WTC11 (cell line): ENCODE measurements at regions not wholly inside any gene's neighbourhood (a gene's known extent, or its start where the extent isn't known, plus 50 kb on each side); places are given as distances from the start of the nearest gene placed in this dataset.

Experiments
- ATAC-seq: fragments of 200-7000 bp; cut with Tn5 transposase; 2 replicates; pipeline ENCODE4 v1.10.0; 2021; ENCODE audit warnings: mild to moderate bottlenecking, moderate library complexity
- CTCF ChIA-PET: fragments of 300-600 bp; sonication (Branson Sonifier 250); formaldehyde crosslinking; loops from one replicate; lab custom pipeline; 2021; ENCODE audit warnings: antibody characterized with exemption; lab: Charles Lee
- POLR2A ChIA-PET: fragments of 350-600 bp; sonication (Branson Sonifier 250); formaldehyde crosslinking; loops from one replicate; lab custom pipeline; 2021; ENCODE audit warnings: antibody characterized with exemption; lab: Charles Lee
- DNase-seq: peaks from one replicate; pipeline ENCODE4 v3.0.0; 2021; ENCODE audit warnings: low spot score
- H3K27ac Mint-ChIP-seq: 2 replicates; pipeline ENCODE4 v1.8.0; 2021; ENCODE audit warnings: mixed read lengths
- H3K27me3 Mint-ChIP-seq: 2 replicates; pipeline ENCODE4 v1.8.0; 2021; ENCODE audit warnings: low read depth, mild to moderate bottlenecking, moderate library complexity, mixed read lengths
- H3K36me3 Mint-ChIP-seq: 2 replicates; pipeline ENCODE4 v1.8.0; 2021; ENCODE audit warnings: mixed read lengths
- H3K4me1 Mint-ChIP-seq: 2 replicates; pipeline ENCODE4 v1.8.0; 2022; ENCODE audit warnings: mixed read lengths
- H3K4me3 Mint-ChIP-seq: 2 replicates; pipeline ENCODE4 v1.8.0; 2021; ENCODE audit warnings: mild to moderate bottlenecking, moderate library complexity, mixed read lengths
- H3K9me3 Mint-ChIP-seq: 2 replicates; pipeline ENCODE4 v1.8.0; 2021; ENCODE audit warnings: mixed read lengths
- FOXK1 ChIP-seq: sonication (generic); formaldehyde crosslinking; IDR thresholded peaks from 2 replicates; pipeline ENCODE4 v1.8.0; 2022; ENCODE audit warnings: mild to moderate bottlenecking, moderate library complexity, missing genetic modification reagents
- GTF2I ChIP-seq: fragments of 250-450 bp; sonication (Bioruptor Pico); conservative IDR thresholded peaks from 2 replicates; pipeline ENCODE4 v1.4.0; 2021; ENCODE audit warnings: mild to moderate bottlenecking
- HMGA2 ChIP-seq: fragments of 250-450 bp; sonication (Bioruptor Pico); IDR thresholded peaks from 2 replicates; pipeline ENCODE4 v1.4.0; 2021; ENCODE audit warnings: mild to moderate bottlenecking, moderate library complexity
- KAT7 ChIP-seq: sonication (generic); formaldehyde crosslinking; IDR thresholded peaks from 2 replicates; pipeline ENCODE4 v1.8.1; 2023; ENCODE audit warnings: missing genetic modification reagents, mild to moderate bottlenecking, borderline replicate concordance
- NR1H2 ChIP-seq: sonication (generic); formaldehyde crosslinking; IDR thresholded peaks from 2 replicates; pipeline ENCODE4 v1.9.0; 2021; ENCODE audit warnings: mild to moderate bottlenecking, moderate library complexity, missing genetic modification reagents
- NR3C1 ChIP-seq: sonication (generic); formaldehyde crosslinking; conservative IDR thresholded peaks from 2 replicates; pipeline ENCODE4 v1.8.1; 2023; ENCODE audit warnings: low read depth, mild to moderate bottlenecking, missing genetic modification reagents
- OVOL2 ChIP-seq: fragments of 250-450 bp; sonication (Bioruptor Pico); IDR thresholded peaks from 2 replicates; pipeline ENCODE4 v1.9.0; 2021; ENCODE audit warnings: mild to moderate bottlenecking, borderline replicate concordance
- RORB ChIP-seq: fragments of 250-450 bp; sonication (Bioruptor Pico); IDR thresholded peaks from 2 replicates; pipeline ENCODE4 v1.9.0; 2021; ENCODE audit warnings: mild to moderate bottlenecking
- TEAD4 ChIP-seq: sonication (generic); formaldehyde crosslinking; IDR thresholded peaks from 2 replicates; pipeline ENCODE4 v1.8.0; 2022; ENCODE audit warnings: mild to moderate bottlenecking, missing genetic modification reagents
- ZNF263 ChIP-seq: sonication (generic); formaldehyde crosslinking; IDR thresholded peaks from 2 replicates; pipeline ENCODE4 v1.8.1; 2022; ENCODE audit warnings: low read depth, mild to moderate bottlenecking, moderate library complexity, missing genetic modification reagents
- ZNF671 ChIP-seq: fragments of 250-450 bp; sonication (Bioruptor Pico); IDR thresholded peaks from 2 replicates; pipeline ENCODE4 v1.8.0; 2021; ENCODE audit warnings: mild to moderate bottlenecking
- TF ChIP-seq, protein P1 (sequence below): sonication (generic); formaldehyde crosslinking; IDR thresholded peaks from 2 replicates; pipeline ENCODE4 v1.8.0; 2023; ENCODE audit warnings: missing genetic modification reagents, mild to moderate bottlenecking, borderline replicate concordance
- TF ChIP-seq, protein P2 (sequence below): sonication (generic); formaldehyde crosslinking; IDR thresholded peaks from 2 replicates; pipeline ENCODE4 v1.8.1; 2023; ENCODE audit warnings: mild to moderate bottlenecking, missing genetic modification reagents, moderate library complexity
- TF ChIP-seq, protein P3 (sequence below): sonication (generic); formaldehyde crosslinking; IDR thresholded peaks from 2 replicates; pipeline ENCODE4 v1.8.0; 2022; ENCODE audit warnings: missing genetic modification reagents
- TF ChIP-seq, protein P4 (sequence below): sonication (generic); formaldehyde crosslinking; conservative IDR thresholded peaks from 2 replicates; pipeline ENCODE4 v1.8.1; 2022; ENCODE audit warnings: mild to moderate bottlenecking, missing genetic modification reagents

DNA sequence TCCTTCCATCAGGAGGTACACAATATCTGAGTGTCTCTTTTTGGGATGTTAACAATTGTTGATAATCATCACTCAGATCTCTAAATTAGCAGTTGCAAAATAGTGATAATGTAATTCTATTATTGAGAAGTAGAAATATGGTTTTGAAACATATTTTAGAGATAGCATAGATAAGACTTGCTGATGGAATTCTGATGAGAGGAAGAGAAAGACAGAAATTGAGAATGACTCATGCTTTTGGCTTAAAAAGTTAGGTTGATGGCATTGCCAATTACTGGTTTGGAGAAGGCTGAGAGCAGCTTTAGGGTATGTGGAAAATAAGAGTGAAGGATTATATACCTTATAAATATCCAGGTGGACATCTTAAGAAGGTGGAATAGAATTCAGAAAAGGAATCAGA lies 106.4 kb upstream of the EDNRB start (continued):
- TF ChIP-seq KAT7 (CRISPR knock-in tag) (no peak), TEAD4 (CRISPR knock-in tag) (no peak), GTF2I (CRISPR knock-in tag) (no peak)

DNA sequence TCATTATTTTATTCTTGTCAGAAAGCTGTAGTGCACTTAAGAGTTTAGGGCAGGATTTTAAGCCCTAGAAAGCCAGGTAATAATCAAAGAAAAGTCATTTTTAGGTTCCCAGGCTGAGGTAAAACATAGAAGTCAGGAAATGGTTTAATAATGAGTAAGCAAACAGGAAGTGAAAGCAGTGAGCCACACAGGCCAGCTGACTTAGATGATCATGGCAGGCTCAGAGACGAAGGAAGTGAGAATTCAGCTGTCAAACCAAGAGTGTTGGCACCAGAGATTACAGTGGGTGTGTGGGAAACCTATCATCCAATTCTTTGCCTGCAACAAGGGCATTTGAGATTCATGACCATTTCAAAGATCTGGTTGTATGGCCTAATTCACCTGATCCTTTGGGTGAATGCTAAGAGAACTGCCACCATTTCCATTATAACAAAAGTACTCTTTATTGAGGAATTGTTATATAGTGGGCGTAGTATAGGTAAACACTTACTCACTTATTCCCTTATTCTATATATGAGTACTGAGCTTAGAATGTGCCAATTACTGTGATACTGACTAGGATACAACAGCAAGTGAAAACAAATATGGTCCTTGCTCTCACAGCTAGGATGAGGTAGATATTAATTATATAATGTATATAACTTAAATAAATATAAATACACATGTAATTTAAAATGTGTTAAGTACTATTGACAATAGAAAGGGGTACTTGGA lies 103.7 kb upstream of the EDNRB start:
- TF ChIP-seq, protein P1, sequence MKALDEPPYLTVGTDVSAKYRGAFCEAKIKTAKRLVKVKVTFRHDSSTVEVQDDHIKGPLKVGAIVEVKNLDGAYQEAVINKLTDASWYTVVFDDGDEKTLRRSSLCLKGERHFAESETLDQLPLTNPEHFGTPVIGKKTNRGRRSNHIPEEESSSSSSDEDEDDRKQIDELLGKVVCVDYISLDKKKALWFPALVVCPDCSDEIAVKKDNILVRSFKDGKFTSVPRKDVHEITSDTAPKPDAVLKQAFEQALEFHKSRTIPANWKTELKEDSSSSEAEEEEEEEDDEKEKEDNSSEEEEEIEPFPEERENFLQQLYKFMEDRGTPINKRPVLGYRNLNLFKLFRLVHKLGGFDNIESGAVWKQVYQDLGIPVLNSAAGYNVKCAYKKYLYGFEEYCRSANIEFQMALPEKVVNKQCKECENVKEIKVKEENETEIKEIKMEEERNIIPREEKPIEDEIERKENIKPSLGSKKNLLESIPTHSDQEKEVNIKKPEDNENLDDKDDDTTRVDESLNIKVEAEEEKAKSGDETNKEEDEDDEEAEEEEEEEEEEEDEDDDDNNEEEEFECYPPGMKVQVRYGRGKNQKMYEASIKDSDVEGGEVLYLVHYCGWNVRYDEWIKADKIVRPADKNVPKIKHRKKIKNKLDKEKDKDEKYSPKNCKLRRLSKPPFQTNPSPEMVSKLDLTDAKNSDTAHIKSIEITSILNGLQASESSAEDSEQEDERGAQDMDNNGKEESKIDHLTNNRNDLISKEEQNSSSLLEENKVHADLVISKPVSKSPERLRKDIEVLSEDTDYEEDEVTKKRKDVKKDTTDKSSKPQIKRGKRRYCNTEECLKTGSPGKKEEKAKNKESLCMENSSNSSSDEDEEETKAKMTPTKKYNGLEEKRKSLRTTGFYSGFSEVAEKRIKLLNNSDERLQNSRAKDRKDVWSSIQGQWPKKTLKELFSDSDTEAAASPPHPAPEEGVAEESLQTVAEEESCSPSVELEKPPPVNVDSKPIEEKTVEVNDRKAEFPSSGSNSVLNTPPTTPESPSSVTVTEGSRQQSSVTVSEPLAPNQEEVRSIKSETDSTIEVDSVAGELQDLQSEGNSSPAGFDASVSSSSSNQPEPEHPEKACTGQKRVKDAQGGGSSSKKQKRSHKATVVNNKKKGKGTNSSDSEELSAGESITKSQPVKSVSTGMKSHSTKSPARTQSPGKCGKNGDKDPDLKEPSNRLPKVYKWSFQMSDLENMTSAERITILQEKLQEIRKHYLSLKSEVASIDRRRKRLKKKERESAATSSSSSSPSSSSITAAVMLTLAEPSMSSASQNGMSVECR, result no peak
- TF ChIP-seq OVOL2 (CRISPR knock-in tag) (no peak), RORB (CRISPR knock-in tag) (no peak), HMGA2 (CRISPR knock-in tag) (no peak), NR1H2 (CRISPR knock-in tag) (no peak)
- TF ChIP-seq, protein P2, sequence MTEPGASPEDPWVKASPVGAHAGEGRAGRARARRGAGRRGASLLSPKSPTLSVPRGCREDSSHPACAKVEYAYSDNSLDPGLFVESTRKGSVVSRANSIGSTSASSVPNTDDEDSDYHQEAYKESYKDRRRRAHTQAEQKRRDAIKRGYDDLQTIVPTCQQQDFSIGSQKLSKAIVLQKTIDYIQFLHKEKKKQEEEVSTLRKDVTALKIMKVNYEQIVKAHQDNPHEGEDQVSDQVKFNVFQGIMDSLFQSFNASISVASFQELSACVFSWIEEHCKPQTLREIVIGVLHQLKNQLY (CRISPR knock-in tag), result no peak
- Mint-ChIP-seq H3K4me3 (no peak overlapping the region), H3K36me3 (peaks cover 26% of the 10 kb centered on the region), H3K4me1 (peaks cover 3% of the 10 kb centered on the region), H3K27me3 (no peaks in the 10 kb centered on the region), H3K9me3 (peaks cover 36% of the 10 kb centered on the region), H3K27ac (no peak overlapping the region)
- ChIA-PET CTCF (no interaction called here), POLR2A (no interaction called here)
- no peak for ATAC-seq
- DNase-seq, result no peak

DNA sequence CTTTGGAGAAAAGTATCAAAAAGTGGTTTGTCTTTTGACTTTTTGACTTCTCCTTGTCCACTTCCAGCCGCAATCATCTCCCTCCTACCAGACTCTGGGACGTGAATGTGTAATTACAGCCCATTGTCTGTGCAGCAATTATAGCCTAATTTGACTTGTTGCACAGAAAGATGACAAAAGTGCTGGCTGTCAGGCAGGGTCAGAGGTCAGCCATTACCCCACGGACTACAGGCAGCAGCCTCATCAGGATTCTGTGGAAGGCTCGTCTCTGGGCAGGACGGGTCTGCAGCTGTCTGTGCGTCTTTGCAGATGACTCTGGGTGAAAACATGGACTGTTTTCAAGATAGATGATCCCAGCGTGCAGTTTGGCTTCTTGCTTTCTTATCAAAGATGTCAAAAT lies 102.2 kb upstream of the EDNRB start:
- Mint-ChIP-seq H3K9me3 (peaks cover 45% of the 10 kb centered on the region), H3K27me3 (no peaks in the 10 kb centered on the region), H3K27ac (no peak overlapping the region), H3K4me3 (no peak overlapping the region), H3K36me3 (peaks cover 36% of the 10 kb centered on the region), H3K4me1 (peaks cover 15% of the 10 kb centered on the region)
- ChIA-PET POLR2A (no interaction called here), CTCF (no interaction called here)
- ATAC-seq, result no peak
- no peak for DNase-seq
- TF ChIP-seq NR3C1 (CRISPR knock-in tag) (no peak), ZNF671 (CRISPR knock-in tag) (no peak), ZNF263 (no peak), FOXK1 (CRISPR knock-in tag) (no peak)
- TF ChIP-seq, protein P3, sequence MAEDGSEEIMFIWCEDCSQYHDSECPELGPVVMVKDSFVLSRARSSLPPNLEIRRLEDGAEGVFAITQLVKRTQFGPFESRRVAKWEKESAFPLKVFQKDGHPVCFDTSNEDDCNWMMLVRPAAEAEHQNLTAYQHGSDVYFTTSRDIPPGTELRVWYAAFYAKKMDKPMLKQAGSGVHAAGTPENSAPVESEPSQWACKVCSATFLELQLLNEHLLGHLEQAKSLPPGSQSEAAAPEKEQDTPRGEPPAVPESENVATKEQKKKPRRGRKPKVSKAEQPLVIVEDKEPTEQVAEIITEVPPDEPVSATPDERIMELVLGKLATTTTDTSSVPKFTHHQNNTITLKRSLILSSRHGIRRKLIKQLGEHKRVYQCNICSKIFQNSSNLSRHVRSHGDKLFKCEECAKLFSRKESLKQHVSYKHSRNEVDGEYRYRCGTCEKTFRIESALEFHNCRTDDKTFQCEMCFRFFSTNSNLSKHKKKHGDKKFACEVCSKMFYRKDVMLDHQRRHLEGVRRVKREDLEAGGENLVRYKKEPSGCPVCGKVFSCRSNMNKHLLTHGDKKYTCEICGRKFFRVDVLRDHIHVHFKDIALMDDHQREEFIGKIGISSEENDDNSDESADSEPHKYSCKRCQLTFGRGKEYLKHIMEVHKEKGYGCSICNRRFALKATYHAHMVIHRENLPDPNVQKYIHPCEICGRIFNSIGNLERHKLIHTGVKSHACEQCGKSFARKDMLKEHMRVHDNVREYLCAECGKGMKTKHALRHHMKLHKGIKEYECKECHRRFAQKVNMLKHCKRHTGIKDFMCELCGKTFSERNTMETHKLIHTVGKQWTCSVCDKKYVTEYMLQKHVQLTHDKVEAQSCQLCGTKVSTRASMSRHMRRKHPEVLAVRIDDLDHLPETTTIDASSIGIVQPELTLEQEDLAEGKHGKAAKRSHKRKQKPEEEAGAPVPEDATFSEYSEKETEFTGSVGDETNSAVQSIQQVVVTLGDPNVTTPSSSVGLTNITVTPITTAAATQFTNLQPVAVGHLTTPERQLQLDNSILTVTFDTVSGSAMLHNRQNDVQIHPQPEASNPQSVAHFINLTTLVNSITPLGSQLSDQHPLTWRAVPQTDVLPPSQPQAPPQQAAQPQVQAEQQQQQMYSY, result no peak
- TF ChIP-seq, protein P1, result no peak
- TF ChIP-seq, protein P4, sequence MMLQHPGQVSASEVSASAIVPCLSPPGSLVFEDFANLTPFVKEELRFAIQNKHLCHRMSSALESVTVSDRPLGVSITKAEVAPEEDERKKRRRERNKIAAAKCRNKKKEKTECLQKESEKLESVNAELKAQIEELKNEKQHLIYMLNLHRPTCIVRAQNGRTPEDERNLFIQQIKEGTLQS, result no peak
